ENCODE measurements at regions not wholly inside any gene's neighbourhood (a gene's known extent, or its start where the extent isn't known, plus 50 kb on each side); places are given as distances from the start of the nearest gene placed in this dataset.

DNA sequence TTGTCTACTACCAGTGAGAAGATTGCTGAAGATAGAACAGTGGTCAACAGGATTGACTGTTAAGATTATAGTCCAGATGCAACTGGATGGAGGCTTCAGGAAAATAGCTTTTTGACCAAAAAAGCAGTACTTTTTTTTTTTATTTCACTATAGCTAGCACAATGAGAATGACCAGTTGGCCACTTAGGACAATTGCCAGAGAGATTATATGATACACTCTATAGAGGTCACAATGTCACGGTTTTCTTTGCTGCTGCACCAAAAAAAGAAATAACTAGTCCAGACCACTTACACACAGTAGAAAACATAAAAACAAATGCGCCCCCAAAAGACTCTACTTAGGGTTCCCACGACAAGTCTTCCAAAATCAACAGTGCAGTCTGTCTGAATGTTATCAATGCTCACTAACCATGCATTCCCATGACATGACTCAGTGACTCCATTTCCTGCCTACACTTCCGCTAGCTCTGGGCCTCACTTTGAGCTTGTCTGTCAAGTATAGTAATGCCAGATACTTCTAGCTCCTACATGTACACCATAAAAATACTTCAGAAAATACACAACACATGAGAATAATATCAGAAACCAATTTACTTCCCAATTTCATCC is 209.1 kb upstream of the STARD13 start:
- peak in 10 of 11 donors; percentile 17 to 76 (median 49) for DNase-seq (ENCODE audit: extremely low read depth in 1 of 11, low read depth in 9 of 11, low spot score in 4 of 11)

DNA sequence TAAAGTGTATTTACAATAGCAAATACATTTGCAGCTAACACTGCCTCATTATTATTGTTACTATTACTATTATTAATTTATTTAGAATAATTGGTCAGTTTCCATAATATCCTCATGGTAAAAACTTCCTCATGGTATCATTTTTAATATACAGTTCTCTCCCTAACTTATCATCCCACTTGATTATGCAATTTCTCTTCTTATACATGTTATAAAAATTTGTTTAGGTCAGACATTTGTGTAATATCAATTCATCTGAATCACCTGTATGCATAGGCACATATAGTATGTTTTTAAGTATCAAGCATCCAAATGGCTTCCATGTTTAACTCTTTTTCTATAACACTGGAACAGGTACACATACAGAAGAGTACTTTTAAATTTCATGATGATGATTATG is 210.8 kb upstream of the STARD13 start:
- no peak for DNase-seq (ENCODE audit: extremely low read depth in 1 of 11, low read depth in 9 of 11, low spot score in 4 of 11)

DNA sequence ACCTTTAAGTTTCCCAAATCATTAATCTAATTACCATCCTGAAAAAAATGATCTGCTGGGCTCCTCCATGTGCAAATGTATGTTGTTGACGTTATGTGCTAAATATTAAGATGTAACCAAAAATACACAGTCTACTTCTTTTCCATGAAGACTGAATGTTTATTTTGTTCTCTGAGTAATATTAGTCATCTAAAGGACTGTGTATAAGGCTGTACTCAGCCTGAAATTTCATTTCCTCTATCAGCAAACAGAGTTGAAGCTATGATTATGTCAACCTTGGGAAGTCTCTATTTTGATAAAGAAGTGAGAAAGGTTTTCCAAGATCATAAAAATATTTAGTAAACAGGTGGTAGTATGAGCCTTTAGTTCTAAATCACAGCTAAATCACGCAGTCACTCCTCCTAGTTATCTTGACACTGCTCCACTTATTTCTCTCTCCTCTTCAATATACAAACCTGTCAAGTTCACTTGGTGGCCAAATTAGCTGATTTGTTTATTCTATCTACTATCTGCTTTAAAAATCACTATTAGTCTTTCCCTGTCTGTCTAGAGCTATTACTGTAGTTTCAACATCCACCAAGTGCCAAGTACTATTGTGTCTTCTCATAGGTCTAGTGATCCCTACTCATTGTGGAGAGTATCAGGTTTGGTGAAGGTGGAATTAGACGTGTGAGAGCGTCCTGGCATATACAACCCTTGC is 211.7 kb upstream of the STARD13 start:
- DNase-seq (ENCODE audit: extremely low read depth in 1 of 11, low read depth in 9 of 11, low spot score in 4 of 11) = no peak

DNA sequence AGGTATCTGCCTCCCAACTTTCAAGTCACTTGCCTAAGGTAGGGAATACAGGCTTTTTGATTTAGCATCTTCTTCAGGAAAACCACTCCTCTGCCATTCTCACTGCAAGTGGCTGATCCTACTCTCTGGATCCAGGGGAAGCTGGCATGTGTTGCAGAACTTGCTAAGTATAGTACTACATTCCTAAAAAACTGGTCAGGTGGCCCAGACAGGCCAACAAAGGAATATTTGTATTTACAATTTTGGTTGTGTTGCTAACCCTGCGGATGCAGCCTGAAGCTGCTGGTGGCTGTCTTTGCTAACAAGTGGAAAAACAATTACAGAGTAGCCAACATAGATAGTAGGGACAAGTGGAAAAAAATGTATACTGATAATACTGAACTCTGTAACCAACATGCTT is 222.5 kb upstream of the STARD13 start:
- no peak for DNase-seq (ENCODE audit: extremely low read depth in 1 of 11, low read depth in 9 of 11, low spot score in 4 of 11)

DNA sequence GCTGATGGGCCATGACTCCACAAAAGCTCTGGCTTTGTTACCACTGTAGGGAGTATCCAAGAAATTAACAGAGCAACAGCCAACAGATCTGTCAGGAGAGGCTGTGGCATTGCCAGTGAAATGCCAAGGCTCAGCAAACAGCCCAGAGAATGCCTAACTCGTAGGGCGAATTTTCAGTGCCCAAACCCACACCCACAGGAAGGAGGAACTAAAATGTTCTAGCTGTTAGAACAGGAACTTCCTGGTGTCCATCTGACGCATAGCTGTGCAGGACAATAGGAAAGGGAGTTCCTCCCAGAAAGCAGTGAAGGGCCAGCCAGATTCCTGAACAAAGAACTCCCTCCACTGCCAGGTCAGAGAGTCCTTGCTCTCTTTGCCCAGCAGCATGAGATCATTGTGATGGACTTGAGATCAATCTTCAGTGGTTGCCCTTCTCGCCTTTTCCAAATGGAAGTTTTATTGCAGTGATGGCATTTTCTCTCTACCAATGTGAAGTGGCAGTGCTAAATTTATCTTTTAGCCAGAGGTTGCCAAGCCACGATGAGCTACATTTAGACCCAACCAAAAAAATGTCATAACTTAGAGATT is 224.2 kb upstream of the STARD13 start:
- DNase-seq (ENCODE audit: extremely low read depth in 1 of 11, low read depth in 9 of 11, low spot score in 4 of 11) = no peak

DNA sequence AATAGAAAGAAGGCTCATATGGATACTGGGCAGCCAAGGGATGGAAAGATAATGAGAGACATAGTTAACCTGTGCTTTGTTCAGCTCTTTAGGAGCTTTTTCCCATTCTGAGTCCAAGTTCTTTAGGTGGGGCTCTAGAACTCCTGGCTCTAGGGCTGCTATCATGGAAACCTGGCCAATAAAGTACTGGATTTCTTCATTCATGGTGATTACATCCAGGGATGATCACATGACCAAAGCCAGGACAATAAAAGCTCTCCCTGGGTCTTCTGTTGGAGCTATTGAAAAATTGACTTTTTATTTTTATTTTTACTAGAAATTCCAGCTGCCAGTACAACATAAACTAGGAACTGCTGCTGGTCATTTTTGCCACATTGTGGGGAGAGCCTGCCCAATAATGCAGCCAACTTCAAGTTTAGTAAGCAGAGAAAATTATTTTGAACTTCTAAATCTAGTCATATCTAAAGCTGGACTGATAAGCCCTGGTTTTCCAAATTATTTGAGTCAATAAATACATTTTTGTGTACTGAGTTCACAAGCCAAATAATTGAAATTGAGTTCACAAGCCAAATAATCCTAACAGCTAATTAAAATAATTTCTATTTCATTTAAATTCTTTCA is 224.9 kb upstream of the STARD13 start:
- no peak for DNase-seq (ENCODE audit: extremely low read depth in 1 of 11, low read depth in 9 of 11, low spot score in 4 of 11)

DNA sequence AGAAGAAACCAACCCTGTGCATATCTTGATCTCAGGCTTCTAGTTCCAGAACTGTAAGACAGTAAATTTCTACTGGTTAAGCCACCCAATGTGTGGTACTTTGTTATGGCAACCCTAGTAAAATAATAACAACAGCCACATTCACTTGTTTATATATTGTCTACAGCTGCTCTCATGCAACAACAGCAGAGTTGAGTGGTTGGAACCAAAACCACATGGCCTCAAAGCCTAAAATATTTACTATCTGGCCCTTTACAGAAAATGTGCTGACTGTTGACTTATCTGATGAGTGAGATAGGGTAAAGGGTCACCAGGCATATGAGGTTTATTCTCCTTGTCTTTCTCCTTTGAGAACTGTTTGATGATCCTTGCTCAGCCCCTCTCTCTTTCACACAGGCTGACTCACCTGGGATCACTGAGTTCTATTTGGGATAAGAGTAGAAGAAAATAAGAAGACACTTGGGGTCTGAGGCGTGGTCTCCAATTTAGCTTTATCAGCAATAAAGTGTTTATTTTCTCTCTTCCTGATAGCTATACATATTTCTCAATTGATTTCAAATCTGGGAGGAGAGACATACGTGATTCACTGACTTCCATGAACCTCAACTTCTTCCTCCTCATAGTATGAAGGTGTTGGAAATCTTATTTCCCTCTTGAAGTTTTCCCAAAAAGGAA is 227.5 kb upstream of the STARD13 start:
- DNase-seq (ENCODE audit: extremely low read depth in 1 of 11, low read depth in 9 of 11, low spot score in 4 of 11) = no peak

DNA sequence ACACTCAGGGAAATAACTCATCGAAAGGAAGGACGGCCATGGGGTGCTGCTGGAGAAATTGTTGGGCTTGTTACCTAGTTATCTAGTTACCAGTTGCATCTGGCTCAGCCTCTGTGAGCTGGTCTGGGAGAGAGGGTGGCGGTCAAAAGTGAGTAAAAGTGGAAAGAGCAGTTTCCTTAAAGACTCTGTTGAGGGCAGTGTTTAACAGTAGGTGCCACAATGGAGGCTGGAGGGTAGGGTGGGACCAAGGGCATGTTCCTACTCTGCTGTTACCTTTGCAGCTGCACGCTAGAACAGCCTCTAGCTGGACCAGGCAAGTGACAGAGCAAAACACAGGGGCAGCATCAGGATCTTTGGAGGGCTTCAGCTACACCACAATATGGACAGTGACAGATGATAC is 228.8 kb upstream of the STARD13 start:
- DNase-seq (ENCODE audit: extremely low read depth in 1 of 11, low read depth in 9 of 11, low spot score in 4 of 11) = no peak

DNA sequence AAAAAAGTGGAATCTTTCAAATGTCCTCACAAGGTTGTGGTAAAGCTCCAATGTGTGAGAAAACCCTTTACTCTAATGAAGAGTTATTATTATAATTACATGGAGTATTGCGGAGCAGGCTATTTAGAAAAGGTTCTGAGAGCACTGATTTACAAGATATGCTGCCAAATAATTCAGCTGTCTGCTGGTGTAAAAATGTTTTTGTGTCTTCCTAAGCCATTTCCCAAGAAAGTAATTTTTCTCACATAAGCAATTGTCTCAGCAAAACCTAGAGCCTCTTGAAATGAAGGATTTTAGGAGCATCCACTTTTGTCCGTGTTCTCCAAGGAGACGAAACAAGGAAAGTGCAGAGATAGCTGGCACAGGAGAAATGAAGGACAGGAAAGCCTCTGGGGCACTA is 229.6 kb upstream of the STARD13 start:
- DNase-seq (ENCODE audit: extremely low read depth in 1 of 11, low read depth in 9 of 11, low spot score in 4 of 11) = no peak

DNA sequence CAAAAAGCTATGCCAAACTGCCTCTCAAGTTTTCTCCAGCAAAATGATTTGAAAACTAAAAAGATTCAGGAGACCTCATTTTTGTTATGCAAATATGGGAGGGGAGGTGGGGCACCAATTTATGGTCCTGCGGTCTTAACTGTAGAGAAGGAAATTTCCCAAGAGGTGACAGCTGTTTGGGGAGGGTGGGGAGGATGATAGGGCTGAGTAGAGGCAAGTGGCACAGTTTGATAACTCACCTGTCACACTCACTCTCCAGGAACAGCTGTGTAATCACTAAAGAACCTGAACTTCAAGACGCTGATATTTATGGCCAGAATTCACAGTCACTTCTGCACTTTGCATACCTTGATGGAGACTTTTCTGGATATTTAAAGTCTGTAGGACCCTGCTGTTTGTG is 232.9 kb upstream of the STARD13 start:
- no peak for DNase-seq (ENCODE audit: extremely low read depth in 1 of 11, low read depth in 9 of 11, low spot score in 4 of 11)

DNA sequence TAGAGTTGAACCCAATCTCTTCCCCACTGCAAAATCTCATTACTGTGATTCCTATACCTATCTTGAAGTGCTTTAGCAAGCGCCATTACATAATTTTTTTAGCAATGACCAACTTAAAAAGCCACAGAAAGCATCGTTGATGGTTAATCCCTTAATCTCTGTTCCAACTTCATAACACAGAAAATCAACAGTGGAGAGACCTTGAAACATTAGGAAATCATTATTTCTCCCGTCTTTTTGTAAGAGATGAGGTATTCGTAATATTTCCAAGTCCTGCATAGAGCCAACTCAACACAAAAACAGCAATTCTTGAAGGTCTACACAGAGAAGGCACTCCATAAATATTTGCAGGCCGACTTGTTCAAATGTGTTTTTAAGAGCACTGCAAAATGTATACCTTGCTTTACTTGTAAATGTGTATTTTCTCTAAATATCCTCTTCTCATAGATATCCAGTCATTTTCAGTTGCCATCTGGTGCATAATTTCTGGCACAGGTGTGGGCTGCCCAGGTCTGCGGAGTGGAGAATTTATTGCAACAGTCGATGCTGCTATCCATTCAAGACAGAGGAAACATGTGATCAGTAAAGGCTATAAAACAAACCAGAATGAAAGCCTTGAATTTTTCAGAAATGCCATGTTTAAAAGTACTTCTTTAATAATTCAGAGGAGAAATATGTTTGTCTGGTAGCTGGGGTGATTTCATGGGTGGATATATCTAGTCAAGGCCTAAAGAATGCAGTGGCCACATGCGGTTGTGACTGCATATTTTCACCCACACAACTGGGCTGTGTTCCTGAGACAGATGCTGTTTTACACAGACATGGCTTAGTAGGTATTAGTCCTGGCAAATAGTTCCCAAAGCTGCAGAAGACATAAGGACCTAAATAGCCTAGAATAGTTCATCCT is 234.3 kb upstream of the STARD13 start:
- DNase-seq (ENCODE audit: extremely low read depth in 1 of 11, low read depth in 9 of 11, low spot score in 4 of 11) = no peak

DNA sequence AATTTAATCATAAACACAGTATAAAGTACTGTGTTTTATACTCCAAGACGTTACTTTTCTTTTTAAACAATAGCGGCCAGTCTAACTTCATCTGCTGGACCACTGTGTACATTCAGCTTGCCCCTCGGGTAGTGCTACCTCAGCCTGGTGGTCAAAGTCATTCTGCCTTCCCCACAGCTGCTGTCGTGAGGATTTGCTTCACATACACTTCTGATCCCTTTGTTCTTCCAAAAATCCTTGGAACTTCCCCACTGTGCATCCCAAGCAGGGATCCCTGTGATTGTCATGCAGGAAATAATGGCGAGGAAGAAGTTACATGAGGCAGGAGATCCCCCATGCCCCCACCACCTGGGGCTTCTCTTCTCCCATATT is 234.9 kb upstream of the STARD13 start:
- DNase-seq (ENCODE audit: extremely low read depth in 1 of 11, low read depth in 9 of 11, low spot score in 4 of 11) = no peak

DNA sequence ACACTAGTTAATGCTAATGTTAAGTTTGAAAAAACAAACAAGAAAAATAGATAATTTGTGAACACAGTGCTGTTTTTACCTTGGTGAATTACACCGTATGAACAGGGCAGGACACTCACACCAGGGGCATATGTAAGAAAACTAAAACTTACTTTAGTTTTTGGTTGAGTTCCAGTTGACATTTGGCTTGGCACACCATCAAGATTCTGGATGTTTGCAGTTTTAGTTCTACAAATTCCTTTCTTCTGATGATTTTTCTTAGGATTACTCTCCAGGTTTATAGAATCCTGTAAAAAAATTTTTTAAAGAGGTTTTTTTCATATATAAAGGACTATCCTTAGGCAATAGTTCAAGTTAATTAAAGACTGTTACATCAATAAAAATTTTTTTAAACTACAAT is 238.5 kb upstream of the STARD13 start:
- DNase-seq (ENCODE audit: extremely low read depth in 1 of 11, low read depth in 9 of 11, low spot score in 4 of 11) = no peak

DNA sequence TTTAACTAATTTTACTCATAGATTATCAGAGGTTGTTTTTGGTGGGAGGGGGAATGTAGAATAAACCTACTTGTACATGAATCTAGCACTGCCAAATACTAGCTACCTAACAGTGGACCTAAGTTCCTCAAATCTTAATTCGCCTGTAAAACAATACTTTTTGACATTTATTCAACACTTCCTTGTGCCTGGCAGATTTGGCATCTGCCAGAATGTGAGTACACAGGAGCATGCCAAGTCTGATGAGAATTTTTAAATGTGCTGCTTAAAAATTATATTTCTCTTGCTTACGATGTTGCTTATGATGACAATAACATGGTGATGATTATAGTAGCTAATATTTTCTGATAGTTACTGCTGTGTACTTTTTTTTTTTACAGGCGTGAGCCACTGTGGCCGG is 240.2 kb upstream of the STARD13 start:
- no peak for DNase-seq (ENCODE audit: extremely low read depth in 1 of 11, low read depth in 9 of 11, low spot score in 4 of 11)

DNA sequence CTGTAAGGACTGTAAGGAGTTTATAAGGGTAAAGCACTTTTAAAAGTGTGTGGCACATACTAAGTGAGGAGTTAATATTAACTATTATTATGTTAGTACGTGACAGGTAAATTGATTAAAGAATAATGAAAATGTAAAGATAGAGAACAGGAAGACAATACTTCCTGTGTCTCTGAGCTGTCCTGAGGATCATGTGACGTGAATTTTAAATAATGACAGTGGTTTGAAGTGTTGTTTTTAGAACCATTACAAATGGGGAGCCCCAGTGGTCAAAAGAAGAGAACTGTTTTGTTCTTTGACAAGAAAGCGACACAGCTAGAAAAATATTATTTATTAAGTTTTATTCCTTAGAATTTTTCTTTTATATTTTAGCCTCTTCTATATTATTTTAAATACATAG is 241.2 kb upstream of the STARD13 start:
- no peak for DNase-seq (ENCODE audit: extremely low read depth in 1 of 11, low read depth in 9 of 11, low spot score in 4 of 11)

DNA sequence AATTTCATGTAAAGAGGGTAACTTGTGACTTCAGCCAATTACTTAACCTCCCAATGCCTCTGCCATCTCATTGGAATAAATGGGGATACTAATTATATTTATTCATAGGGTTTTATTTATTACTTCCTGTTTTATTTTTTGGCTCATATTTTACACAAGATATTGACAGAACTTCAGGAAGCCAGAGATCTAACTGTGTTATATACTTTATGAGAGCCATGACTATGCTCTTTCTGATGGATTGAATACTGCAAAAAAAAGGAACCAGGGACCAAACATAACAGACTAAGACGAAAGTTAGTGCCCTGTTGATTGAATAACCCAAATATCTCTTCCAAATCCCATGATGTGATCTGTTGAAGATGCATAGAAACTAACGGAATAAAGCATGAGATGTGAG is 243.3 kb upstream of the STARD13 start:
- DNase-seq (ENCODE audit: extremely low read depth in 1 of 11, low read depth in 9 of 11, low spot score in 4 of 11) = no peak

DNA sequence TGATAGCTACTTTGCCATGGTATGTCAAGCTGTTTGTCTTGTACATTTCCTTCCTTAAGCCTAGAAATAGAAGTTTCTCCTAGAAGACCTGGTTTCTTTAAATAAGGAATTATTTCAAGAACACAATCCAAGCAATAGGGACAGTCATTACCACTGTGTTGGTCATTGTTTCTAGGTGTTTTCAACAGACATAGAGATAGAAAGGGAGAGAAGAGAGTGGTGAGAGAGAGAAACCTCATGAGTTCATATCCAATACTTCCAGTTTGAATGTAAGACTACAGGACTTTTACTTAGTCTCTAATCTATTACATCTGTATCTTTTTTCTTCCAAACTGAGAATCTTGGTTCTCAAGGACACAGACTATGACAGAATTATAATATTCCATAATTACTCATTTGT is 245.9 kb upstream of the STARD13 start:
- DNase-seq (ENCODE audit: extremely low read depth in 1 of 11, low read depth in 9 of 11, low spot score in 4 of 11) = no peak

DNA sequence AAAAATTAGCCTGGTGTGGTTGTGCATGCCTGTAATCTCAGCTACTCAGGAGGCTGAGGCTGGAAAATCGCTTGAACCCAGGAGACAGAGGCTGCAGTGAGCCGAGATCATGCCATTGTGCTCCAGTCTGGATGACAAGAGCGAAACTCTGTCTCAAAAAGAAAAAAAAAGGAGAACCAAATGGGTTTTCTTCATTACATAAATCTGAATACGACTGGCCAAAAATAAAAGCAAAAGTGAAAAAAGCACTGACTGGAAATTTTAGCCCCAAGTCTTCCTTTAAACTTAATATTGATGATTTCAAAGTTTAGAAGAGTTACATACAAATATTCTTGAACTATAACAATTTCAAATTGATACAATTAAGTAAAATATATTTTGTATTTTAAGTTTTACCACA is 249.5 kb upstream of the STARD13 start:
- no peak for DNase-seq (ENCODE audit: extremely low read depth in 1 of 11, low read depth in 9 of 11, low spot score in 4 of 11)

DNA sequence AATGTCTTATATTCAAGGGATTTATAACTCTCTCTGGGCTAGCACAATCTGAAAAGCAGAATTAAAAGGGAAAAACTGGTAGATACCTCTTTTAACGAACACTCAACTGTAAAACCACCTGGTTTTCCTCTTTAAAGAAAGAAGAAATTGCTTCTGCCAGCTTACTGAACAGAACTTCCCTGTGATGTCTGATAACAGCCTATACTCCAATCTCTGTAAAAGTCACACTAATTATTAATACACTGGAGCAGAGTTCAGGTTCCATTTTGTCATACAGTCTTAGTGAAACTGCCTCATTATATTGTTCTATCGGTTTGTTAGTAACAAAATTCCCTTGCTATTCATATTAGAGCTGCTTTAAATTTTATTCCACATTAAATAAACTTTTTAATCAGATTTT is 251.0 kb upstream of the STARD13 start:
- DNase-seq (ENCODE audit: extremely low read depth in 1 of 11, low read depth in 9 of 11, low spot score in 4 of 11) = no peak

All from renal cortex interstitium (tissue), 11 donors.